NT2/D1 (cell line): ENCODE measurements at regions not wholly inside any gene's neighbourhood (a gene's known extent, or its start where the extent isn't known, plus 50 kb on each side); places are given as distances from the start of the nearest gene placed in this dataset.
"Not testable (repeated sequence)": the region's sequence is repeated elsewhere in the genome, so short reads cannot be mapped to it uniquely, and the experiment has no call there.

ENCODE experiments used
- DNase-seq: peaks from one replicate; pipeline ENCODE4 v3.0.0-alpha.2; 2011; ENCODE audit warnings: low read depth, low spot score
- H3K27me3 ChIP-seq: 2 replicates; pipeline ENCODE4 v1.6.0; 2011; ENCODE audit warnings: mild to moderate bottlenecking; ENCODE audit not compliant: insufficient read length, insufficient read depth
- H3K36me3 ChIP-seq: 2 replicates; pipeline ENCODE4 v1.6.1; 2011; ENCODE audit warnings: mild to moderate bottlenecking, low read length, mixed read lengths; ENCODE audit not compliant: insufficient read depth, insufficient read length
- H3K4me1 ChIP-seq: 2 replicates; pipeline ENCODE4 v1.5.1; 2011; ENCODE audit not compliant: insufficient read depth, insufficient read length
- H3K4me3 ChIP-seq: 2 replicates; pipeline ENCODE4 v1.5.1; 2011; ENCODE audit warnings: low read depth; ENCODE audit not compliant: insufficient read length
- H3K9ac ChIP-seq: 2 replicates; pipeline ENCODE4 v1.6.0; 2011; ENCODE audit warnings: low read depth; ENCODE audit not compliant: insufficient read length
- H3K9me3 ChIP-seq: 2 replicates; pipeline ENCODE4 v1.5.1; 2011; ENCODE audit warnings: mild to moderate bottlenecking, low read length; ENCODE audit not compliant: insufficient read depth
- SUZ12 ChIP-seq: IDR thresholded peaks from 2 replicates; pipeline ENCODE4 v1.6.1; 2011; ENCODE audit not compliant: insufficient read length, insufficient read depth; ENCODE audit errors: extremely low read depth
- YY1 ChIP-seq: IDR thresholded peaks from 2 replicates; pipeline ENCODE4 v1.6.1; 2011; ENCODE audit not compliant: insufficient read length, insufficient read depth
- ZNF274 ChIP-seq: IDR thresholded peaks from 2 replicates; pipeline ENCODE4 v1.6.1; 2011; ENCODE audit warnings: mild to moderate bottlenecking, low read depth, low read length

DNA sequence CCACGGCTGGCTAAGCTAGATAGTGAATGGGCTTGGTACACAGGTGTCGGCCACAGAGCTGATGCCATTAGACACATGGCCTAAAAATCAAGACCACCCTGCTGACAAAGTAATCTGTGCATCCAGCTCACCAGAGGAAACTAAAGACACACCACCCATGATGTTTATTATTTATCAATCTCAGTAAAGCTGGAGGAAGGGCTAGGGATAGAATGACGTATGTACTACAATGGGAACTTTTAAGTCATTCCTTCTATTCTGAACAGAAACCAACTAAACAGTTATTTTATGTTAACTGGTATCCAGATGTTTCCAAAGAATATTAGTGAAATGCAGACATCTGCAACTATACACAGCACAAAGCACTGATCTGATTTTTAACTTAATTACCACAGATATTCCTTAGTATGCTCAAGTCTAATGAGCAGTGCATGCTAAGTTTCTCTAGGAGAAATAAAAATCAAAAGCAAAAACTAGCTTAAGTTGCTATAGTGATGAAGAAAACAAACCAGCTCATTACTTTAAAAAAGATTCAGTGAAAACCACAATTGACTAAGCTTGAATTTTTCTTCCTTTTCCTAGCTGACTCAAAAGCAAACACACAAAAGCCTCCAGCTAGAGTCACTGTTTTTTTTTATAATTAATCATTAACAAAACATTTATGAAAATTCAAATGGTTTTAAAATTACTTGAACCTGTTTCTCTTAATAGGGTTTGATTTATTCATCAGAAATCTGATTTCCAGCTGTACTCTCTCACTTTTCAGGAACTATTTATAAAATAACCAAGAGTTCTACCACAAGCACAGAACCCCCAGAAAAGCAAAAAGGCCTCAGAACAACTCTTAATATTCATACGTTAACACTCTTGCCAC lies 129.0 kb upstream of the PTPN20 start:
- H3K4me1 ChIP-seq, H3K36me3 ChIP-seq, H3K27me3 ChIP-seq, H3K9me3 ChIP-seq, H3K9ac ChIP-seq, DNase-seq, H3K4me3 ChIP-seq: not testable (repeated sequence)

DNA sequence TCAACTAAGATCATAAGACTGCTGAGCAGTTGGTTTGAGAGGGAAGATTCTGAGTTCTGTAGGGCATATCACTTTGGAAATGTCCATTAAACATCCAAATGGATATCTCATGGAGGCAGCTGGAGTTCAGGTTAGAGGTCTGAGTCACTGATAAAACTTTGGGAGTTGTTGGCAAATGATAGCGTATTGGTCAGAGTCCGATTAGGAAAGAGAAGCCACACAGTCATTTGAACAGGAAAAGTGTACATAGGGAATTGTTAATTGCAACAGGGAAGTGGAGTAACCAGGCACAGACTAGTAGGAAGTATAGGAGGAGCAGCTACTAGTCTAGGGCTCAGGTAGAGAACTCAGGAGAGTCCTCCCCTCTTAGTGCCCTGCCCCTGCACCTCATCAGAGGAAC lies 126.6 kb upstream of the PTPN20 start:
- not testable (repeated sequence) for H3K9me3 ChIP-seq, H3K9ac ChIP-seq, H3K4me1 ChIP-seq, H3K36me3 ChIP-seq, H3K4me3 ChIP-seq, DNase-seq, H3K27me3 ChIP-seq

DNA sequence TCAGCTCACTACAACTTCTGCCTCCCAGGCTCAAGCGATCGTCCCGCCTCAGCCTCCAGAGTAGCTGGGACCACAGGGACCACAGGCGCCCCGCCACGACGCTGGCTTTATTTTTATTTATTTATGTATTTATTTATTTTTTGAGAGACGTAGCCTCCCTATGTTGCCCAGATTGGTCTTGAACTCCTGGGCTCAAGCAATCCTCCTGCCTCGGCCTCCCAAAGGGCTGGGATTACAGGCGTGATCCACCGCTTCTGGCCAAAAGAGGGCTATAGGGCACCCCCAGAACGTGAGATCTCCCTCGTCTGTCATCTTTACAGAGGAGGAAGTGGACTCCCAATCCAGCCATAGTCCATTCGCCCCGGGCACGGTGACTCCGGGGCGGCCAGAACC lies 125.1 kb upstream of the PTPN20 start:
- DNase-seq, H3K27me3 ChIP-seq, H3K9ac ChIP-seq, H3K4me3 ChIP-seq, H3K36me3 ChIP-seq, H3K9me3 ChIP-seq, H3K4me1 ChIP-seq: not testable (repeated sequence)

DNA sequence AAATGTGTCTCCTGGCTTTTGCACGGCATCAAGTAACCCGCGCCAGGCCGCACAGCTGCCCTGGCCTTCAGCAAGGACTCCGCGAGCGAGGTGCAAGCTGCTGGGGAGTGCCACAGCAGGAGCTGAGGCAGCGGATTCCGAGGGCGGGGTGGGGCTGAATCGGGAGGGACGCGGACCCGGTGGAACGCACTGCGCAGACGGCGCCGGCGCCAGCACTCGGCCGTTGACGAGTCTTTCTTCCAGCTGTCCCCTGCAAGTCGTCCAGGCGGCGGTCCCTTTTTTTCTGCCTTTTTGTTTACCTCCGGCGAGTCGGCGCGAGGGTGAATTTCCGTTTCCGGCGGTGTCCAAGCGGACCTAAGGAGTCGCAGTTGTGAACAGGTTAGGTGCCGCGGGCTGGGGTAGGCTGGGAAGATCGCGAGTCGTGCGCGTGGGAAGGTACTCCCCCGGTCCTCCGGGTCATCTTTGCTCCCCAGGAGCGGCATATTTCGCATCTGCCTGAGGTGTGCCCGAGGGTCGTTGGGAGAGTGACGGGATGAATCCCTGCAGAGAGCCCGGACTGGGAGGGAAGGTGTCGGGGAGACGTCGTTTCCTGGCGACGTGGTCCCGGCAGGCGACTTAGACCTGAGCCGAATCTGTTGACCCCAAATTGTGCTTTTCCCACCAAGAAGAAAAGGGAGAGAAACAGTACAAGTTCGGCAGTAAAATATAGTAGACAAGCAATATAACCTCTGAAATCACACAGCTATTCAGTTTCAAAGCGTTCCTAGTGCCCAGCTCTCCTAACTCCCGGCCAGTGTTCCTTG lies 124.5 kb upstream of the PTPN20 start:
- H3K9me3 ChIP-seq, H3K36me3 ChIP-seq, H3K4me1 ChIP-seq, H3K27me3 ChIP-seq: not testable (repeated sequence)
- H3K4me3 ChIP-seq: peak overlapping the region; percentile 75
- H3K9ac ChIP-seq: peak overlapping the region; percentile 80
- peak; percentile 47 for DNase-seq

DNA sequence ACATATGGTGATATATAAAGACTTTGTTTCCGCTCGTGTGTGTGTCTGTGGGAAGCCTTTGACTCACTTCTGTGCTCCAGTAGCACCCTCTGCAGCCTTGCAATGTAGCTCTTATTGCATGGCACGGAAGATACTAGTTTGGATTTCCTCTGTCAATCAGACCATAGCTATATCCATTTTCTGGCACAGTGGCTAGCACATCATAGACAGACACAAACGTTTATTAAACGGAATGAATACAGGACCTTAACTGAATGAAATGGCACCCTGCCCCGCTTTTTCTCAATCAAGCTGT lies 124.0 kb upstream of the PTPN20 start:
- Histone ChIP-seq H3K27me3 (no peaks in the 10 kb centered on the region), H3K4me3 (peak overlapping the region; percentile 53), H3K9me3 (no peaks in the 10 kb centered on the region), H3K9ac (peak overlapping the region; percentile 80), H3K4me1 (no peaks in the 10 kb centered on the region), H3K36me3 (no peaks in the 10 kb centered on the region)
- TF ChIP-seq SUZ12: no peak
- no peak for TF ChIP-seq ZNF274
- no peak for TF ChIP-seq YY1
- DNase-seq: no peak

DNA sequence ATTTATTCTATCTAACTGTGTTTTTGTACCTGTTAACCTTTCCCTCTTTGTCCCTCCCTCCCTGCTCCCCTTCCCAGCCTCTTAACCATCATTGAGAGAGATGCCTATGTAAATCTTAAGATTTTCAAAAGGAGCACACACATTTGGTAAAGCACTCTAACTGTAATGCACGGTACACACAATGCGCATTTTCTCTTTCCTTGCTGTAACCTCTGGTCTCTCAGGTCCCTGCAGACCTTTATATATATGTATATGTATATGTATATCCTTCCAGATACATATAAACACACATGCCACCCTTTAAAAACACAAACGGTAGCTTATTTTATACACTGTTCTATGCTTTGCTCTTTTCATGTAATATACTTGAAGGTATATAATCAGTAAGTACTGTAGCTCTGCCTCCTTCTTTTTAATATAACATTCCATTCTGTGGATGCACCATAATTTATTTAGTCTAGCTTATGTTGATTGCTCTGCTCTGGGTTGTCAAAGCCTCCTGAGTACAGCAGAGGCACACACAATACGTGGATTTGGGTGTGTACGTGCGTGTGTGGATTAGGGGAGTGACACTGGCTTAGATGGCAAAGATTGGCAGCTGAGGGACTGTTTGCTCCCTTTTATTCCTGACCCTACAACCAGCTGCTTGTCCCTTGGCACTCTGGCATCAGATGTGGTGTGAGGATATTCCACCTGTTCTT lies 118.4 kb upstream of the PTPN20 start:
- DNase-seq, H3K4me1 ChIP-seq, H3K27me3 ChIP-seq, H3K36me3 ChIP-seq, H3K9me3 ChIP-seq, H3K9ac ChIP-seq, H3K4me3 ChIP-seq: not testable (repeated sequence)

- not testable (repeated sequence) for H3K4me1 ChIP-seq, H3K9me3 ChIP-seq, DNase-seq
These were observed 114.9 kb upstream of the PTPN20 start for GRCh38 chr10:46796351-46796750.

GRCh38 chr10:46802010-46802409 lies 109.2 kb upstream of the PTPN20 start:
- H3K36me3 ChIP-seq, H3K27me3 ChIP-seq, H3K4me3 ChIP-seq, DNase-seq, H3K9me3 ChIP-seq, H3K9ac ChIP-seq, H3K4me1 ChIP-seq: not testable (repeated sequence)

More at GRCh38 chr10:46796351-46796750, 114.9 kb upstream of the PTPN20 start:
- H3K9ac ChIP-seq, H3K4me3 ChIP-seq, H3K36me3 ChIP-seq, H3K27me3 ChIP-seq: not testable (repeated sequence)

- not testable (repeated sequence) for H3K9me3 ChIP-seq, H3K4me3 ChIP-seq, H3K4me1 ChIP-seq, H3K27me3 ChIP-seq, DNase-seq, H3K9ac ChIP-seq, H3K36me3 ChIP-seq
These were observed 108.1 kb upstream of the PTPN20 start for GRCh38 chr10:46803082-46803481.

- H3K4me3 ChIP-seq, H3K27me3 ChIP-seq, H3K36me3 ChIP-seq, H3K4me1 ChIP-seq, H3K9me3 ChIP-seq, DNase-seq, H3K9ac ChIP-seq: not testable (repeated sequence)
These were observed 101.0 kb upstream of the PTPN20 start for GRCh38 chr10:46810222-46810621.

- H3K4me1 ChIP-seq, H3K36me3 ChIP-seq, H3K9me3 ChIP-seq, DNase-seq, H3K4me3 ChIP-seq, H3K27me3 ChIP-seq, H3K9ac ChIP-seq: not testable (repeated sequence)
These were observed 95.1 kb upstream of the PTPN20 start for GRCh38 chr10:46816126-46816525.
